Right lobe of liver (tissue), 6 donors: ENCODE measurements at regions not wholly inside any gene's neighbourhood (a gene's known extent, or its start where the extent isn't known, plus 50 kb on each side); places are given as distances from the start of the nearest gene placed in this dataset.

Experiments used
- ATAC-seq, 4 donors: fragments of 200-7000 bp; cut with Tn5 transposase; one replicate each; pipeline ENCODE4 v1.9.1; 2020; ENCODE audit warnings: mild to moderate bottlenecking in 4 of 4, moderate library complexity in 4 of 4
- DNase-seq, 3 donors: peaks; one replicate each; pipeline ENCODE4 v3.0.0-alpha.2; 2020
- H3K27ac ChIP-seq, 3 donors: fragments of 200-600 bp; one replicate each; pipeline ENCODE4 v1.8.0; 2022
- H3K27me3 ChIP-seq, 2 donors: fragments of 200-600 bp; one replicate each; pipeline ENCODE4 v1.8.0; 2022
- H3K36me3 ChIP-seq, 4 donors: fragments of 200-600 bp; sonication (generic) in 1 of 4; one replicate each; pipeline versions ENCODE4 v1.5.1 to v1.8.0; 2017 to 2022; ENCODE audit warnings: control low read depth in 1 of 4
- H3K4me1 ChIP-seq, 4 donors: fragments of 200-600 bp; sonication (generic) in 1 of 4; one replicate each; pipeline versions ENCODE4 v1.5.1 to v1.8.0; 2017 to 2022; ENCODE audit warnings: control low read depth in 1 of 4
- H3K4me3 ChIP-seq, 3 donors: fragments of 200-600 bp; one replicate each; pipeline ENCODE4 v1.8.0; 2022
- H3K9me3 ChIP-seq, 4 donors: fragments of 200-600 bp; sonication (generic) in 1 of 4; one replicate each; pipeline versions ENCODE4 v1.5.1 to v1.8.0; 2017 to 2022; ENCODE audit warnings: control low read depth in 1 of 4
- CTCF ChIP-seq, 4 donors: fragments of 200-600 bp in 3 of 4; fragments of 450-650 bp in 1 of 4; IDR thresholded peaks; one replicate each; pipeline versions ENCODE4 v1.5.1 to v1.8.0; 2016 to 2022; ENCODE audit warnings: antibody characterized with exemption in 4 of 4, mild to moderate bottlenecking in 2 of 4
- POLR2A ChIP-seq: fragments of 450-650 bp; IDR thresholded peaks from one replicate; pipeline ENCODE4 v1.6.1; 2017; ENCODE audit warnings: antibody characterized with exemption, mild to moderate bottlenecking
- WGBS: methylation state at CpG from one replicate; pipeline ENCODE4 v1.1.6; 2018; ENCODE audit warnings: low coverage, low lambda C conversion rate; ENCODE audit not compliant: insufficient coverage; ENCODE audit errors: missing lambda C conversion rate; 5-methylcytosine and 5-hydroxymethylcytosine counted together
- intact Hi-C, 2 donors: fragments of 100-400 bp; cut with DNase I; formaldehyde crosslinking; loops; one replicate each; pipeline versions ENCODE4 v1.11.2 to v1.14.1; 2022
- donor health status: DM: no; HTN: yes; CAD: no.
- donor health status: DM: no; HTN: no; CAD: no.
- donor health status: DM: no; HTN: no; CAD: no.
- donor health status: DM: no; HTN: yes; CAD: no.
- donor health status: DM: no; HTN: yes; CAD: no.

- H3K27me3 ChIP-seq: no peaks in the 10 kb centered on the region
- H3K27ac ChIP-seq: no peak overlapping the region
- ATAC-seq (no peak), DNase-seq (no peak)
- TF ChIP-seq CTCF (IDR thresholded peaks at IDR 0.05) (no peak), POLR2A (no peak)
- H3K36me3 ChIP-seq: no peaks in the 10 kb centered on the region
- no peaks in the 10 kb centered on the region for H3K9me3 ChIP-seq
- intact Hi-C loops: no loop called here
- no peak overlapping the region for H3K4me3 ChIP-seq
- no peaks in the 10 kb centered on the region for H3K4me1 ChIP-seq
These were observed 104.6 kb downstream of the AMY1C start for GRCh38 chr1:103854279-103854678.

DNA sequence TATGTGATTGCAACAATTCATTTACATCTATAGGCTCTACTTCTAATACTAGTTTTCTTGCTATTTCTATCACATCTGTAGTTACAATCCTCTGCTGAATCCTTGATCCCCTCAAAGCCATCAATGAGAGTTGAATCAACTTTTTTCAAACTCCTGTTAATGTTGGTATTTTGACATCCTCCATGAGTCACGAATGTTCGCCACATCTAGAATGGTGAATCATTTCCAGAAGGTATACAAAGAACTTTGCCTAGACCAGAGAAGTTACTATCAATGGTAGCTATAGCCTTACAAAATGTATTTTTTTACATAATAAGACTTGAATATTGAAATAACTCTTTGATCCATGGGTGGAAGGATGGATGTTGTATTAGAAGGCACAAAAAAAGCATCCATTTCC, 110.0 kb downstream of the AMY1C start:
- Histone ChIP-seq H3K27ac (no peak overlapping the region), H3K4me3 (no peak overlapping the region), H3K36me3 (no peaks in the 10 kb centered on the region), H3K27me3 (no peaks in the 10 kb centered on the region), H3K9me3 (no peaks in the 10 kb centered on the region), H3K4me1 (no peaks in the 10 kb centered on the region)
- ATAC-seq: no peak
- 44% methylated on average over 2 of the region's 2 CpGs for WGBS
- no peak for TF ChIP-seq POLR2A
- TF ChIP-seq CTCF (IDR thresholded peaks at IDR 0.05): no peak
- intact Hi-C loops: no loop called here
- no peak for DNase-seq

DNA sequence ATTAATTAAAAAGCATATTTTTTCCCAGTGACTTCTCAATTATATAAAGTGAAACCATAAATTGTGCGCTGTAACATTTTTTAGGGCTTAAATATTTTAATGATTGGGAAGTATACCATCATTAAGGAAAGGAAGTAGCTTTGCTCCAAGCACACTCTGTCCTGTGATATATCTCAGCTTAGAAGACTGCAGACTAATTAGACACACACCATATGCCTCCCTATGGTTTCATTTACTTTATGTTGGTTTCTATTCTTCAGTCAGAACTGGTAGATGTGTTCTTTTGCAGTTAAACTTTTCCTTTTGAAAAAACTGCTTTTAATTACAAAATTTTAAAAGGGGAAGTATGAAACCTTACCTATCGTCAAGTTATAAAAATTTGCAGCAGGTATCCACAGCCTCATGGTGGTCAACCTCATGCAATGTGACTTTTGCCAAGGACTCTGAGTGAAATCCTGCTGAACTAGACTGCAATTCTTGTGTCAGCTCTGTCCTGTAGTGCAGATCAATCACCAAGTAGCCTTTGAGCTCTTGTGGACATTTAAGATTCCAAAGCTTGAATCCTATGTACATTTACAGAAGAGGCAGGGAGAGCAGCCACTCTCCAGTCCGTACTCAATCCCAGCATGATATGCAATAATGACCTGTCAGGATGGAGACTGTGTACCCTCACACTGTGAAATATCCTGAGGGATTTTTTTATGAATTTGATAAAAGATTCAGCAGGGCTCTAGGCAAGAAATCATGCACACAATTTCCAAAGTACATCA, 149.1 kb downstream of the AMY1C start:
- 32% methylated on average over 3 of the region's 3 CpGs for WGBS

GRCh38 chr1:103900005-103900404, 150.3 kb downstream of the AMY1C start:
- H3K36me3 ChIP-seq: no peaks in the 10 kb centered on the region
- DNase-seq (no peak), ATAC-seq (no peak)
- intact Hi-C loops: no loop called here
- H3K27ac ChIP-seq: no peak overlapping the region
- H3K27me3 ChIP-seq: no peaks in the 10 kb centered on the region
- TF ChIP-seq POLR2A (no peak), CTCF (IDR thresholded peaks at IDR 0.05) (no peak)
- no peaks in the 10 kb centered on the region for H3K4me1 ChIP-seq
- no peak overlapping the region for H3K4me3 ChIP-seq
- WGBS: 60% methylated on average over 1 of the region's 3 CpGs
- H3K9me3 ChIP-seq: no peaks in the 10 kb centered on the region

More for the DNA sequence above, 149.1 kb downstream of the AMY1C start:
- no peak for TF ChIP-seq CTCF (IDR thresholded peaks at IDR 0.05)
- no peak for TF ChIP-seq POLR2A
- ATAC-seq: no peak
- no peak for DNase-seq
- no peak overlapping the region for H3K27ac ChIP-seq
- intact Hi-C loops: no loop called here
- no peak overlapping the region for H3K4me3 ChIP-seq
- no peaks in the 10 kb centered on the region for H3K4me1 ChIP-seq
- no peaks in the 10 kb centered on the region for H3K9me3 ChIP-seq
- H3K27me3 ChIP-seq: no peaks in the 10 kb centered on the region
- H3K36me3 ChIP-seq: no peaks in the 10 kb centered on the region

DNA sequence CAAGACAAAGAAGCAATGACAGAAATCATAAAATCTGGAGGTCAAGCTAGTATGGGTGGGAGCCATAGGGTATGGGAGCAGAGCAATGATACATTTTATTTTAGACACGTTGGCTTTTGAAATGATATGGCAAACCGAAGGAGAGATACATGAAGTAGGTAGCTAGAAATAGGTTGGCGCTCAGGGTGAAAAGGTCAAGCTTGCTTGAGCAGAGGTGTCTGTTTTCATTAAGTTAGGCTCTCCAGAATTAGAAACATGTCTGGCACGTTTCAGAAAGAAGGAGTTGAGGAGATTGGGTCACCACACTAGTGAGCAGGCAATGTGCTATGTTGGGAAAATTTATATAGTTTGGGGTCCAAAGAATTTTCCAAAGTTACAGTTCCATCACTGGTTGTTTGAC, 151.4 kb downstream of the AMY1C start:
- ATAC-seq: no peak
- no peak for DNase-seq
- H3K4me3 ChIP-seq: no peak overlapping the region
- no peaks in the 10 kb centered on the region for H3K4me1 ChIP-seq
- H3K36me3 ChIP-seq: no peaks in the 10 kb centered on the region
- TF ChIP-seq POLR2A (no peak), CTCF (IDR thresholded peaks at IDR 0.05) (no peak)
- H3K9me3 ChIP-seq: no peaks in the 10 kb centered on the region
- H3K27me3 ChIP-seq: no peaks in the 10 kb centered on the region
- H3K27ac ChIP-seq: no peak overlapping the region
- 43% methylated on average over 4 of the region's 4 CpGs for WGBS
- intact Hi-C loops: no loop called here
